Neutrophil (primary cell): ENCODE measurements at regions not wholly inside any gene's neighbourhood (a gene's known extent, or its start where the extent isn't known, plus 50 kb on each side); places are given as distances from the start of the nearest gene placed in this dataset.

ENCODE experiments used
- H3K27ac ChIP-seq: fragments of 200-600 bp; sonication (generic); 2 replicates; pipeline ENCODE4 v1.5.1; 2016; ENCODE audit warnings: mild to moderate bottlenecking, moderate library complexity
- H3K27me3 ChIP-seq: fragments of 200-600 bp; sonication (generic); 2 replicates; pipeline ENCODE4 v1.6.0; 2016; ENCODE audit warnings: mild to moderate bottlenecking
- H3K36me3 ChIP-seq: fragments of 200-600 bp; sonication (generic); 2 replicates; pipeline ENCODE4 v1.5.1; 2017
- H3K4me1 ChIP-seq, 2 experiments: fragments of 200-600 bp in 1 of 2; sonication (generic) in 1 of 2; 1 replicate in 1 of 2; 2 replicates in 1 of 2; pipeline versions ENCODE4 v1.5.1 to v1.6.1; 2013 to 2016; ENCODE audit warnings: low read depth in 1 of 2, low read length in 1 of 2, mild to moderate bottlenecking in 1 of 2, moderate library complexity in 1 of 2; ENCODE audit not compliant: control insufficient read depth in 1 of 2, insufficient read depth in 1 of 2
- H3K4me3 ChIP-seq, 2 experiments: fragments of 200-600 bp in 1 of 2; sonication (generic) in 1 of 2; 1 replicate in 1 of 2; 2 replicates in 1 of 2; pipeline ENCODE4 v1.5.1; 2013 to 2016; ENCODE audit warnings: low read depth in 1 of 2, low read length in 1 of 2, mild to moderate bottlenecking in 1 of 2, moderate library complexity in 1 of 2
- H3K9me3 ChIP-seq: fragments of 200-600 bp; sonication (generic); 2 replicates; pipeline ENCODE4 v1.5.1; 2016
- CTCF ChIP-seq: fragments of 200-600 bp; sonication (generic); IDR thresholded peaks from 2 replicates; pipeline ENCODE4 v1.5.1; 2016; ENCODE audit warnings: antibody characterized with exemption

GRCh38 chr13:83730674-83731073, 151.6 kb downstream of the SLITRK1 start:
- H3K4me3 ChIP-seq = no peak overlapping the region
- H3K9me3 ChIP-seq = no peaks in the 10 kb centered on the region
- H3K27me3 ChIP-seq = no peaks in the 10 kb centered on the region
- no peaks in the 10 kb centered on the region for H3K36me3 ChIP-seq
- TF ChIP-seq CTCF = no peak
- no peaks in the 10 kb centered on the region for H3K4me1 ChIP-seq
- no peak overlapping the region for H3K27ac ChIP-seq

DNA sequence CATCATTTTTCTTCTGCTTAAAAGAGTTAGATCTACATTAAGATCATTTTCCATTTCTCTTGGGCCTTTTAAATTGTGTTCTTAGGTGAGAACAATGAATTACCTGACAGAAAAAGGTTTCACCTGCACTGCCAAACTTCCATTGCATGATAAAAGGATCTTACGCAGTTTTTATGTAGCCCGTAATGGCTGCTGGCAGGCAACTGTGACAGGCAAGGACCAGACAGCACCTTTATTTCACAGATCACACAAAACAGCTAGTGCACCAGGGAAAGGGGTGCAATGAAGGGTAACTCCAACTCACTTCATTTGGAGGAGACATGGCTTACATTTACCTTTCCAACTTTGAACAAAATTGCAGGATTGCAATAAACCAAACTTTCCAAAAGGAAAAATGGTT, 159.8 kb downstream of the SLITRK1 start:
- no peak overlapping the region for H3K4me3 ChIP-seq
- no peaks in the 10 kb centered on the region for H3K27me3 ChIP-seq
- TF ChIP-seq CTCF = no peak
- no peaks in the 10 kb centered on the region for H3K9me3 ChIP-seq
- no peak overlapping the region for H3K27ac ChIP-seq
- no peaks in the 10 kb centered on the region for H3K36me3 ChIP-seq
- H3K4me1 ChIP-seq = no peaks in the 10 kb centered on the region

- TF ChIP-seq CTCF = no peak
- no peak overlapping the region for H3K27ac ChIP-seq
- H3K4me1 ChIP-seq = no peaks in the 10 kb centered on the region
- H3K4me3 ChIP-seq = no peak overlapping the region
- H3K27me3 ChIP-seq = no peaks in the 10 kb centered on the region
- H3K9me3 ChIP-seq = no peaks in the 10 kb centered on the region
- H3K36me3 ChIP-seq = no peaks in the 10 kb centered on the region
These were observed 166.2 kb downstream of the SLITRK1 start for GRCh38 chr13:83716121-83716520.

GRCh38 chr13:83714236-83714635, 168.0 kb downstream of the SLITRK1 start:
- no peak overlapping the region for H3K27ac ChIP-seq
- TF ChIP-seq CTCF = no peak
- H3K4me1 ChIP-seq = no peaks in the 10 kb centered on the region
- H3K4me3 ChIP-seq = no peak overlapping the region
- H3K9me3 ChIP-seq = no peaks in the 10 kb centered on the region
- no peaks in the 10 kb centered on the region for H3K27me3 ChIP-seq
- no peaks in the 10 kb centered on the region for H3K36me3 ChIP-seq

DNA sequence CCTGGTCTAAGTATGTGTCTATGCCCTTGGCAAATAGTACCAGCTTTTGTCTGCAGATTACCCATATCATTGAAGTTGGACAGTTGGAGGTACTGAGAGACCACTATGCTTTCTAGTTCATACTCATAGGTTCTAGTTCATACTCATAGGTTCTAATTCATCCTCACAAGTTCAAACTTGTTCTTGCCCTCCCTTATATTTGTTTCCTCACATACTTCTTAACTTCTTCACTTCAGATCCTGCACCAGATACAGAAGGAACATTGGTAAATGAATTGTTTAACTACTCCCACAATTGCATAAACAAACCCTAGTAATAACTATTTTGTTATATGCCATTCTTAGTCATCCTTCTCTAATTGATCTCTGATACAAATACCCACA, 172.2 kb downstream of the SLITRK1 start:
- TF ChIP-seq CTCF = no peak
- Histone ChIP-seq H3K4me1 (no peaks in the 10 kb centered on the region), H3K36me3 (no peaks in the 10 kb centered on the region), H3K9me3 (no peaks in the 10 kb centered on the region), H3K27ac (no peak overlapping the region), H3K27me3 (no peaks in the 10 kb centered on the region), H3K4me3 (no peak overlapping the region)
